Inflammatory macrophage treated with lipopolysaccharide for 1 hour (primary cell): ENCODE measurements at regions not wholly inside any gene's neighbourhood (a gene's known extent, or its start where the extent isn't known, plus 50 kb on each side); places are given as distances from the start of the nearest gene placed in this dataset.

Source experiments
- DNase-seq, 2 donors: peaks; one replicate each; pipeline ENCODE4 v3.0.0-alpha.2; 2020 to 2022

DNA sequence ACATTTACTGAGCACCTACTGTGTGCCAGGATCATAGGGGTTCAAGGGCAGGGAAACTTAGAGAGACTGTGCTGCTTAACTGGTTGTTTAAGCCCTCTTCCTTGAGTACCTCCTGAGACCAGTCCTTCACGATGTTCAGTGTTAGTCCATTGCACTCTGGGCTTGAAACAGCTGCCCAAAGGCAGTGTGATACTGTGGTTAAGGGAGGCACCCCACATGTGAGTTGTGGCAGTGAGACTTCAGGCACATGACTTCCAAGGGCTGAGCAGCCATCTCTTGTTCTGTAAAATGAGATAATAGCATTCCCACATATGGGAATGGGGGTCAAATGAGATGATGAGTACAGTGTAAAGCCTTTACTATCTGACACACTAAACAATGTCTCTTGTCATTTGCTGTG is 75.1 kb downstream of the LINGO1 start:
- DNase-seq, result no peak

DNA sequence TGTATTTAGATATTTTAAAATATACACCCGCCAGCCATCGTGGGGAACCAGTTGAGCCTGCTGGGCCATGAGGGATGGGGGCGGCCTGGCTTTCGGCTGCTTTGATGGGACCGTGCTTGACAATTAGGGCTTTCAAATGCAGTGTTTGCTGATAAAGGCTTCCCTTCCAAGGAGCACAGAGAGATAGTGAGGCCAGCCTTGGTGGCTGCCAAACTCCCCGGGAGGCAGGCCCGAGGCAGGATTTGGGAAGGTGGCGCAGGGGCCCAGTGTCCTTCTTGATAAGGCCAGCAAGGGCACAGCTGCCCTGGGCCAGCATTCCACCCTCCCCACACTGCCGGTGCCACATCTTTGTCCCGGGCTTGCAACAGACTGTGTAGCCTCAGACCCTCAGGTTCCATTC is 75.6 kb downstream of the LINGO1 start:
- DNase-seq, result no peak

DNA sequence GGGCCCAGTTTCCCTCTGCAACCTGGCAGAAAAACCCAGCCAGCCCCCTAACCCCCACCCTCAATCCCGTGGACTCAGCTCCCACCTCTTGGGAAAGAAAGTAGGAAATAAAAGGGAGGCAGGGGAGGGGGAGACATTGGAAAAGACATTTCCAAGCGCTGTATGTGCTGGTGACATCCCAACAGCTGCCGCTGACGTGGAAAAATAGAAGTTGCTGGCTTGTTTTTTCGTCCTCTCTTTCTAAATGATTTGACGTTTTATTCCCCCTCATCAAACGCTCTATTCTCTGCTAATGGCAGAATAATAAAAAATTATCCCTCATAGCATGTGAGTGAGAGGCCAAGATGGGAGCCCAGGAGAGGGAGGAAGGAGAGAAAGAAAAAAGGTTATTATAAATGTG is 76.1 kb downstream of the LINGO1 start:
- DNase-seq, result no peak

DNA sequence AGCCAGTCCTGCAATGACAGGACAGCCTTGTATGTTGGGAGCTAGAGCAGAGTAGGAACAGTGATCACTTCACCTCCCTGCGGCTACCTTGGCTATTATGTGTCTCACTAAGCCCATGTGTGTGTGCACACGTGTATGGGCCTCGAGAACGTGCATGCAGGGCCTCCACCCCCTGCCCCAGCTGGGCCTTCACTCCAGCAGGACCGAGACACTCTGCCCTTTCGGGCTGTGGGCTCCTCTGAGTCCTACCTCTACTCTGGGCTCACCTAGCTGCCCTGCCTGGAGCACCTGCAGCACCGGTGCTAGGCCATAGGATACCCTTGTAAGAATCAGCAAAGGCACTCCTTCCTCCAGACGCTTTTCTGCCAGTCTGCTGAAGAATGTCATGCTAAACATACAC is 77.5 kb downstream of the LINGO1 start:
- no peak for DNase-seq

DNA sequence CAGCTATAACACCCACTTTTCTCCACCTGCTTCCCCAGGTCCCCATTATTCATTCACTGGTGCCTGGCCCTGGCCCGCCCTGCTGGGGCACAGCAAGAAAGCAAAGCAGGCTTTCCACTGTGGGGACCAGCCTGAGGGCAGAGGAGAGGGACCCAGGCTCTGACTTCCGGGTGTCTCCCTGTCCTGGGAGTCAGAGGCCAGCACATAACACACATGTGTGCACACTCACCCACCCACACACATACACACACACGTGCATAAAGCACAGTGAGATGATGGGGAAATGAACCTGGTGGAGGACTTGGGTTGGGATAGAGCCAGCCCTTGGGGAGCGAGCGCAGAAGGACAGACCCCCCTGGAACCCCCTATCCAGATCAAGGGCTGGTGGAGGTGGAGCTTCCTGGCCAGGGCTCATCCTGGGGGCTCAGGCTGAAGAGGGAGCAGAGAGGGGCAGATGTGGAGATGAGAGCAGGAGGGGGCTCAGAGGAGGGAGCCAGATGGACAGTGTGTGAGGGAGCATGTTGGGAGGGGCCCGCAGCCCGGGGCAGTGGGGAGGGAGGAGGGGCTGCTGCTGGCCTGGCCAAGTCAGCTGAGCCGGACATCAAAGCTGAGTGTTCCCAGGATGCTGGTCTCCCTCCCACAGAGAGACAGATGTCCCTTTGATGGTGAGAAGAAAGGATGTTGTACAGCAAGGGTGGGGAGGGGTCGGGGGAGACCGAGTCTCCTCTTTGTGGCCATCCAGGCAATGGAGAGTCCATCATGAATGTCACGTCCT is 78.2 kb downstream of the LINGO1 start:
- no peak for DNase-seq

DNA sequence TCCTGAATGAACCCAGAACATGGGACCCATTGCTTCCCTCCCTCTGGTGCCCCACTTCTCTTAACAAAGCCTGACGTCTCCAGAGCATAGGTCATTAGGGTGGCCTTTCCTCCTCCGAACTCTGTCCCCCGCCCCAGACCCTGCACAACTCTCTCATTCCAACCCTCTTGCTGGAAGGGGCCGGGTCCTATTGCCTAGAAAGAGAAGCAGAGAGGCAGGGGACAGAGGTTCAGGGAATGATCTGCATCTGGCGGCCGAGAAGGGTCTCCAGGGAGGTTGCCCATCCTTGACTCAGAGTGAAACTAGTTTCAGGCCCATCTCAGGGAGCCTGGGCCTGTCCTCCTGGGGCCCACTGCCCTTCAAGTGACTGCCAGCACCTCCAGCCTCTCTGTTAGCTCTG is 79.0 kb downstream of the LINGO1 start:
- no peak for DNase-seq

DNA sequence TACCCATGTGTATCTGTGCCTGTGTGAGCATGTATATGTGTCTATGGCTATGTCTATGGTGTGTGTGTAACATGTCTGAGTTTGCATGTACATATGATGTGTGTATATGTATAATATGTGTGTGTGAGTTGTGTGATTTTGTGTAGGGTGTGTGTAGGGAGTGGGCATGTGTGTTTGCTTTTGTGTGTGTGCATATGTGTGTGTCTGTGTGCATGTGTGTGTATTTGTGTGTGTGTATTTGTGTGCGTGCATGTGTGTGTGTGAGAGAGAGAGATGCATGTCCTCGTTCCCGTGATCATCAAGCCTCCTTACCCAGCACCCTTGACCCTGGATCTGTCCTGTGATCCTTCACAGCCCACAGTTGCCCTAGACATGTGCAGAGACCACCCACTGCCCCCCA is 79.5 kb downstream of the LINGO1 start:
- DNase-seq, result no peak

DNA sequence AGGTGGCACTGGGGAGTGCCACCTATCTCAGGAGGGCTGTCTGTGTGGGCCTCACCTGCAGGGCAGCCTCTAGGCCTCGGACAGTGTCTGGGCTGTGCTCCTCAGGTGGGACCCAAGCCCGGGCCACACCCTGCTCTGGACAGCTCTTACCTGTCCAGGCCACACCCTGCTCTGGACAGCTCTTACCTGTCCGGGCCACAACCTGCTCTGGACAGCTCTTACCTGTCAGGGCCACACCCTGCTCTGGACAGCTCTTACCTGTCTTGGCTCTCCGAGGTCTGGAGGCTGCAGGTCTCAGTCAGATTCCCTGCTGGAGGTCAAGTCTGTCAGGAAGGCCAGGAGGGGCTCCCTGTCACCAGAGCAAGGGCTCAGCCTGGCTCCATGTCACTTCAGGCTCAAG is 80.6 kb downstream of the LINGO1 start:
- no peak for DNase-seq

DNA sequence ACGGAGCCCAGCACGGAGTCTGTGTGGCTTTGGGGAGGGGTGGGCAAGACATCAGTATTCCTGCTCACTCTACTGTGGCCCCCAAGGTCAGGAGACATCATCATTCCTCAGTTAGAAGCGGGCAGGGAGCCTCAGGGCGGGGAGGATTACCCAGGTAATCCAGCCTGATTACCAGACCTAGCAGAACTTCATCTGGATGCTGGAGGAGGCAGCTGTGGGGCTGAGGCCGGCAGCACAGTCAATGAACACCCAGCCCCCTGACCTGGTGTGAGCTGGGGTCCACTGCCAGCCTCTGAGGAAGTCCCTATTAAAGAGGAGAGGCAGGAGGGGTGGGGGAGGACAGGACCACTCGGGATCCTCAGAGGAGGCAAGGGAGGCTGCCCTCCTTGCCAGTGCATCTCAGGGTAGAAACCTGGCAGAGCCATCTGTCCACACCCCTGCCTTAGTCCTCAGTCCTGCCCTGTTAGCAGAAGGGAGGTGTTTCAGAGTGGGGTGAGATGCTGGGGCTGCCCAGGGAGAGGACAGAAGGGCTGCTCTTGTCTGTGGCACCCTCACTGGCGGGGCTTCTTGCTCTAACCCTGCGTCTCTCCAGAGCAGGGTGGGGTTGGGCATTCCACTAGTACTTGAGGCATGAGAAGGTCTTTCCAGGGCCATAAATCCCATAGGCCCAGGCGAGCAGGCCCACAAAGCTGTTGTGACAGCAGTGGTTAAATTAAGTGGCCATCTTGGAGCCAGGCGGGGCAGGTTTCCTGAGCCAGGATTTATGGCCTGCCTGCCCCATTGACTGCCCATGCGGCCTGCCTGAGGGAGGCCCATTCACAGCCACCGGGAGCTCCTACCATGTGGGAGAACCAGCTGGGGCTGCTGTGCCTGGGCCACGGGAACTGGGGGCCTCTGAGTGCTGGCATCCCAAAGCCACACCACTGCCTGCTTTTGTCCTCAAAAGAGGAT is 82.1 kb downstream of the LINGO1 start:
- no peak for DNase-seq

DNA sequence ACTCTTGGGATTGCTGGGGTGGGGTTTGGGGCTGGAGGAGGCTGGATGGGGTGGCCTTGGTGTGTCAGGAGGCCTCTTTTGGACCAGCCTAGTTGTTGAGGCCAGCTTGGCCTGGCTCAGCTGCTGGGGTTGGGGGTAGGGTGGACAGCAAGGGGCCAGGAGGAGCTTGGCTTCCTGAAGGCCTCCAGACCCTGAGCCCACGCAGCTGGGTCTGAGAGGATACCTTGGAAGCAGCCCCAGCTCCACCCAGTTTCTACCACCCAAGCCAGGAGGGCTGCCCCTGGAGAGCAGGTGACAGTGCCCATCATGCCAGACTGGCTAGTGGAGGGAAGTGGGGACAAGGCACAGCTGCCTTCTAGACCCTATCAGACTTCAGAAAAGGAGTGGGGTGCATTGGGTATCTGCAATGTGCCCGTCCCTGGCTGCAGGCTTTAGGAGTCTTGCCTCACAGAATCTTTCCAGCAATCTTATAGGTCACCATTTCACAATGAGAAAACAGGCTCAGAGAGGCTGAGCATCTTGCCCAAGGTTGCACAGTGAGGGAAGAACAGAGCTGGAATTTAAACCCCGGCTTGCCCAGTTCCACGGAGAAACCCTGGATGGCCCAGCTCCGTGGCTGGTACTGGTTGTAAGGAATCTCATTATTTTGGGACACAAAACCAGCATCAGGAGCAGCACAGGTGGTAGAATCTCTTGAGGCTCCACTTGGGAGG is 83.0 kb downstream of the LINGO1 start:
- no peak for DNase-seq

DNA sequence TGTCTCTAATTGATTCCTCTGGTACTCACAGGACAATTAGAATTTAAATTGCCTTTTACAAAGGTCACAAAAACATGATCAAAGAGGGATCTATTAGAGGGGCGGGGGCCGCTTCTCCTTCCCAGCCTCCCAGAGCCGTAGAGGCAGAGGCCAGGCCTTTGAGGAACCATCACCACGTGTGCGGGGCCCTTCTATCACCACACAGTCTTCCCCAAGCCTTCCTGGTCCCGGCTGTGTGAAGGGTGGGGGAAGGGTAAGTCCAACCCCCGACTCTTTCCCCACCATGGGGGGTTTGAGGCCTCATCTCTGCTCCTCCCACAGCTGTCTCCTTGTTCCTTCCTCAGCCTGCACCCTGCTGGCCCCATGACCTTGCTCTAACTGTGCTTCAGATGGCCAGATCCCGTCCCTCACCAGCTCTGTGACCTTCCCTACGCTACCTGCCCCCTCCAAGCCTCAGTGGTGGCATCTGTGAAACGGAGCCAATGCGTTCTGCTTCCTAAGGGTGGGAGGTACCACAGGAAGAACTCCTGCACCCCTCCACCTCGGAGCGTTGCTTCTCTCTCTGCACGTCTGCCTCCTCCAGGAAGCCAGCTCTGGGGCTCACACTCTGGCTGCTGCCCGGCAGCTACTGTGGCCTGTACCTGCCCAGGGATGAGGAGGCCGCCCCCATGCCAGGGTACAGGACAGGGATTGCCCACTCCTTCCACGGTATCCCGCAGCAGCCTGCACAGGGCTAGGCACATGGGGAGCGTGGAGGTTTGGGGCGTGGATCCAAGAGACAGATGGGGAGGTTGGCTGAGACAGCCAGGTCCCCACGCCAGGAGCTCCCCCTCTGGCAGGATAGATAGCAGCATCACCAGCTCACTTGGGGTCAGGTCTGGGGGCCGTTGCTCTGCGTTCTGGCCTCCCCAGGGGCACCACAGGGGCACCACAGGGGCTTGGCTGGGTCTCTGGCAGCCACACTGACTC is 83.8 kb downstream of the LINGO1 start:
- peak; percentile 3 to 4 for DNase-seq

DNA sequence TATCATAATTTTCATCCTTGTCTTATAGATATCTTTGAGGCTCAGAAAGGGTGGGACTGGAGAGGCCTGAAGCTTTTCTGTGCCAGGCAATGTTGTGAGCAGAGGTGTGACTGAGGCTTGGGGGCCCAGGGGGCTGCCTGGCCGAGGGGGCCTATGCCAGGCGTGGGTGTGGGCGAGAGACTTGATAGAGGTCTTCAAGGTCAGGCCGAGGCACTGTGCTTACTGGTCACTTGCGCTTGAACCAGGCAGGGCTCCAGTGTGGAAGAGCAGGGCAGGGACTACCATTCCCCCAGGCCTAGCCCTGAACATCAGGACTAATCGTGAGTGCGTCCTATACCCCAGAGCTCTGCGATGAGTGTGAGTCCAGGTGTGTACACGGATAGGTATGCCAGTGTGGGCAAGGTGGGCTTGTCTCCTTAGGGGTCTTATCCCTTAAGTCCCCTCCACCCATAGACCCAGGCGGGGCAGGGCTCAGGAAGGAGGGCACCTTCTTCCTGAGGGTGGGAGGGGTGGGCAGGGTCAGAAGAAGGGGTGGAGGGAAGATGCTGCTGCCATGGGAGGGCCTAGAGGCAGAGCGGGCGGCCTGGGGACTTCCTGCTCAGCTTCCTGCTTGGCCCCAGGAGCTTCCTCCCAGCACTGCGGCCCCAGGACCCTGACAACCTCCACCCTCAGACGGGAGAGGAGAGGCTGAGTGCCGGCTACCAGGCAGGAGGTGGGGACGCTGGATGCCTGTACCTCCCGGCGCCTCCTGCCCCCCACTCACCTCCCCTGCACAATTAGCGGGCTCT is 84.7 kb downstream of the LINGO1 start:
- no peak for DNase-seq

DNA sequence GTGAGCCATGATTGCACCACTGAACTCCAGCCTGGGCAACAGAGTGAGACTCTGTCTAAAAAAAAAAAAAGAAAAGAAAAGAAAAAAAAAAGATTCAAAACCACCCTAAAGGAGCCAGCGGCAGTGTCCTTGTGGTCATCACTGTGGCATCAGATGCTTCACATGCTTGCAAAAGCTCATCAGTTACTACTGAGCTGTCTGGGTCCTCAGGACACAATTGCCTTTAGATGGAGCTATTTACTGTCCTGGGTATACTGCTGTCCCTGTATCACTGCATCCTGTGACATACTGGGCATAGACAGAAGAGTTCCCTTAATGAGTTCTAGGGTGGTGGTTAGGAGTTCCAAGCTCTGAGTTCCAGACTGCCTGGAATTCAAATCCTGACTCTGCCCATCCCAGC is 85.8 kb downstream of the LINGO1 start:
- no peak for DNase-seq

DNA sequence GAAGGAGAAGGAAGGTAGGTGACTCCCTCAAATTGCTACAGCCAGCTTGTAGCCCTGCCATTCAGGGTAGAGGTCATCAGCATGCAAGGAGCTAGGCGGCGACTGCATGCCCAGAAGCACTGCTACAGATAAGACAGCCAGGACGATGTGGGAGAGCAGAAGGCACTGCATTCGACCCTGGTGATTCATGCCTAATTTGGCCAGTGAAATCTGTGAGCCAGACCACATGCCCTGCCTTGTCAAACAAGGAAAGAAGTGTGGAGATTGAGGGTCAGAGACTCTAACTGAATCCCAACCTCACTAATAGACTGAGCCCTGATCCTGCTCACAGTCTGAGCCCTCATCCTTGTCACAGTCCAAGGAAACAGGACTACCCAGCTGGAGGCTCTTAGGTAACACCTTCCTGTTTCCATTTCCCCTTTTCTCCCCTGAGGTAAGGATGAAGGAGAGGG is 86.6 kb downstream of the LINGO1 start:
- DNase-seq, result peak; percentile 19 to 25

DNA sequence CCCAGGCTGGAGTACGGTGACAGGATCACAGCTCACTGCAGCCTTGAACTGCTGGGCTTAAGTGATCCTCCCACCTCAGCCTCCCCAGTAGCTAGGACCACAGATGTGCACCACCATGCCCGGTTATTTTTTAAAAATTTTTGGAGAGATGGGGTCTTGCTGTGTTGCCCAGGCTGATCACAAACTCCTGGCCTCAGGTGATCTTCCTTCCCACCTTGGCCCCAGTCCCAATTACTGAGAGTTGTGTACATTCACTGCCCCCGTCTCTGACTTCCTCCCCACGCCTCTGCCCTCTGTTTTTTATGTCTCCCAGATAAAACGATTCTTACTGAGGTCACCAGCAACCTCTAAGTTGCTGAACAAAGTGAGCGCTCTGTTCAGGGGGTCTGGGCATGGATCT is 87.7 kb downstream of the LINGO1 start:
- DNase-seq, result no peak

DNA sequence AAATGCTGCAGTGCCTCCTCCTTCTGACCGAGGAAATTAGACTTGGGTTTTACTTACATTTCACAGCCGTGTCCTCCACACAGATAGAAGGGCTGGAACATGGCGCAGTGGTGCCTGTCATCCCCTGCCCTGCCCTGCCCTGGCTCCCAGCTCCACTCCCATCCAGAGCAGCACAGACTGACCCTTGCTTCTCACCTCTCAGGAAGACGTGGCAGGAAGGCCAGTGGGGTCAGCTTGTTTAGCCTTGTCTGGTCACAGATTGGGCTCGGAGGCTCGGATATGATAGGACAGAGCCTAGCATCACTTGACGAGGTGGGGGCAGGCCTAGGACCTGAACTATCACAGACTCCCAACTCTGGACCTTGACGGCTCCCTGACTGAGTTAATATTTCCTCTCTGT is 88.5 kb downstream of the LINGO1 start:
- DNase-seq, result no peak

DNA sequence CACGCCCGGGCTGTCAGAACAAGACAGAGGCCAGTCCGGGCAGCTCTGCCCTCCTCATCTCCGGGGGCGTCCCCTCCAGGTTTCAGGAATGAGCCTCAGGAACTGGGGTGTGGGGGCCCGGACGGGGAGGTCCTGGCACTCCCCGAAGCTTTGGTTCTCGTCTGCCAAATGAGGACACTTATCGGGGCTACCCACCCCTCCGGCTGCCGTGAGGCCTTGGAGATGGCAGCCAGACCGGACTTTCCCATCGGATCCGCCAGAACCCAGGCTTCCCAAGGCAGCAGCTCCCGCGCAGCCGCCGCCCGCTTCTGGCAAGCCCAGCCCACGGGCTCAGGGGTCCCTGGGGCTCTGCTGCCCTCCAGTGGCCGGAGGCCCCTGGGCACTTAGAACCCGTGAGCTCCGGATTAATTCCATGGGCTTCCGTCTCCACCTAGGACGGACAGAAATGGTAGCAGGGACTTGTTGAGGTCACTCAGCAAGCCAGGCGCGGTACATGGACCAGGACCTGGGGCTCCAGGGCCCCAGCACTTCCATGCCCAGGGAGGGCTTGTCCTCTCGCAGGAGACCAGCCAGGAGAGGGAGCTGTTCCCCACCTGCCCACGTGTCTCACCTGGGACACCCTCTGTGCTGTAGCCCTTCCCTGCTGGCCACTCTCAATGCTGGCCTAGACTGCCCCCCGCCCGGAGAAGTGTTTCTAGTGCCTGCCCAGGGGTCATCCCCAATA is 89.4 kb downstream of the LINGO1 start:
- peak; percentile 73 to 92 for DNase-seq

DNA sequence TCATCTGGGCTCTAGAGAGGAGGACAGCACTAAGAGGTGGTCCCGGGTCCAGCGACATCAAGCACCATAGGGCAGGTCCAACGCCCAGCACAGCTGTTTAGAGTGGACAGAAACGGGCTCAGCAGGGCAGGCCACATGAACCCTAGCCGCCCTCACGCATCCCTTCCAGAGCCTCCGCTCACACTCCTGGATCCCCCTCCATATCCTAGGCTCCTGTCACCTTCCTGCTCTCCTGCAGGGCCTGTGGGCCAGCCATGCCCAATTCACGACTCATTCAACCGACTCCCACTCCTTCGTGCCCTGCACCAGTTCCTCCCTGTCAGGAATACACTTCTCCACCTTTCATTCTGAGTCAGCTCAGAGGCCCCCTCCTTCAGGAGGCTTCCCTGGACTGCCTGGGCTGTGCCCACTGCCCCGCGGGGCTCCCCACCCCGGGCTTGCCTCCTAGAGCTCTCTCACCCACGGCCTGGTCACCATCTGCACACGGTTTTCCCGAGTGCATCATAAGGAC is 90.2 kb downstream of the LINGO1 start:
- DNase-seq, result peak; percentile 33 to 64

DNA sequence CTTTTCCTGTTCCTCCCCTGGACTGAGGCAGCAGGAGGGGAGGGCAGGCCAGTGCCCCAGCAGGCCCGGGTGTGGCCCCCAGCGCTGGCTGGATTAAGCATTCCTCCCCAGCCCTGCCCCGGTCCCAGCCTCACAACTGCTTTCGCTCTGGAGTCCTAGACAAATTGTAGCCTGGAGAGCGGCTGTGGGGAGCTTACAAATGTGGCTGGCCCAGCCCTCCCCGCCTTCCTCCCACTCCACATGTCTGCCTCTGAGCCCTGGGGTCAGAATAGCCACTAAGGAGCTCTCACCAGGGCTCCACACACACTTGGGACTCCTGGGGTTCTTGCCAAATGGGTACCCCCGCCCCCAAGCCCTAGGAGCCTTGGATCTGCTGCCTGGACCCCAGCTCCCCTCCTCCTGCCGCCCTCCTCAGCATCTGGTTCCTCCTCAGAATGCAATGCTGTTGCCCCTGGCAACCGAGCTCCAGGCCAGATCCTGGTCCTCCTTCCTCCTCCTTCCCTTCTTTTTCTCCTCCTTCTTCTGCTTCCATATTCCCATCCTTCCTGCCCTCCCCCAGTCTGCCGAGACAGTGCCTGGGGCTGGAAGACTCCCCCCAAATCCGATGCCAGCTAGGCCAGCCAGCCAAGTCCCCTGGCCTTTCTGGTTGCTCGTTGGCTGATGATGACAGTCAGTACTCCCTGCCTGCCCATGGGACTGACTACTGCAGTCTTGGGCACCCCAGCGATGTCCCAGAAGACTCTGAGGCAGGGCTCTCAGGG is 91.1 kb downstream of the LINGO1 start:
- DNase-seq, result no peak
